ENCODE measurements at regions not wholly inside any gene's neighbourhood (a gene's known extent, or its start where the extent isn't known, plus 50 kb on each side); places are given as distances from the start of the nearest gene placed in this dataset.

GRCh38 chr18:52045946-52046675 is 293.9 kb upstream of the DCC start:
- no peak for DNase-seq
- no peak overlapping the region for H2BK15ac ChIP-seq (ENCODE audit: low read depth, low read length)
- H3T11ph ChIP-seq (ENCODE audit: low read length), result no peak overlapping the region
- Mint-ChIP-seq H3K4me3 (no peak overlapping the region), H3K4me1 (peaks cover 6 to 8% of the 10 kb centered on the region in 2 experiments; a peak in 3 of 4 replicates), H3K9me3 (peaks cover 0 to 1% of the 10 kb centered on the region in 2 experiments; a peak in 2 of 5 replicates), H3K27ac (no peak overlapping the region), H3K36me3 (ENCODE audit: insufficient read depth in 1 of 3, low read depth in 3 of 3) (no peaks in the 10 kb centered on the region), H3K27me3 (ENCODE audit: low read depth) (no peaks in the 10 kb centered on the region)
- H2AFZ ChIP-seq (ENCODE audit: low read length), result no peak overlapping the region
- H3K4ac ChIP-seq (ENCODE audit: low read depth, low read length), result no peak overlapping the region
- no peaks in the 10 kb centered on the region for H3K79me2 ChIP-seq (ENCODE audit: insufficient read depth, low read length)
- H3K4me2 ChIP-seq (ENCODE audit: insufficient read depth, insufficient read length, low read length), result no peak overlapping the region
- no peak overlapping the region for H2BK20ac ChIP-seq (ENCODE audit: low read depth, low read length, poor library complexity, severe bottlenecking)
- H2BK12ac ChIP-seq (ENCODE audit: insufficient read length, low read depth, low read length), result no peak overlapping the region
- no peak overlapping the region for H2BK5ac ChIP-seq (ENCODE audit: insufficient read length, low read length)
- no peak overlapping the region for H4K91ac ChIP-seq (ENCODE audit: insufficient read length, low read depth, low read length)
- H3K79me1 ChIP-seq (ENCODE audit: insufficient read depth, low read depth, low read length, poor library complexity, severe bottlenecking), result no peaks in the 10 kb centered on the region
- H3K27me3 ChIP-seq (ENCODE audit: insufficient read depth, low read length), result no peaks in the 10 kb centered on the region
- H3K4me1 ChIP-seq (ENCODE audit: insufficient read depth, low read length), result peaks cover 2% of the 10 kb centered on the region; the same call in 1 of the 2 replicates
- H2AK5ac ChIP-seq (ENCODE audit: insufficient read length, low read length), result no peak overlapping the region
- no peak overlapping the region for H4K5ac ChIP-seq (ENCODE audit: insufficient read length, low read depth, low read length)
- no peaks in the 10 kb centered on the region for H4K20me1 ChIP-seq (ENCODE audit: control insufficient read depth, insufficient read depth, insufficient read length)
- WGBS (ENCODE audit: extremely low coverage, insufficient read length, low lambda C conversion rate), result no CpG with 5 or more reads among the region's 5 CpGs
- H3K27ac ChIP-seq (ENCODE audit: insufficient read length, low read depth, low read length), result no peak overlapping the region
- H3K9ac ChIP-seq (ENCODE audit: extremely low read depth, insufficient read length, low read length), result no peak overlapping the region
- H3K23me2 ChIP-seq (ENCODE audit: insufficient read length, low read depth, low read length, poor library complexity, severe bottlenecking), result no peaks in the 10 kb centered on the region
- H3K56ac ChIP-seq (ENCODE audit: insufficient read length, low read depth, low read length), result no peak overlapping the region
- no peak for TF ChIP-seq CTCF (conservative IDR thresholded peaks at IDR 0.05)
- H3K14ac ChIP-seq (ENCODE audit: insufficient read depth, low read length), result no peak overlapping the region
- H3K23ac ChIP-seq (ENCODE audit: insufficient read length, low read depth, low read length), result no peak overlapping the region
- no peak overlapping the region for H3K18ac ChIP-seq (ENCODE audit: insufficient read length, low read depth, low read length)
- H2BK120ac ChIP-seq (ENCODE audit: low read depth, low read length, poor library complexity, severe bottlenecking), result no peak overlapping the region
- no peak overlapping the region for H4K8ac ChIP-seq (replicated peaks; ENCODE audit: insufficient read length, low read depth, low read length)
- H3K9me3 ChIP-seq (ENCODE audit: control insufficient read depth, low read depth, low read length), result no peaks in the 10 kb centered on the region
